ENCODE measurements at regions not wholly inside any gene's neighbourhood (a gene's known extent, or its start where the extent isn't known, plus 50 kb on each side); places are given as distances from the start of the nearest gene placed in this dataset.

GRCh38 chr2:224257156-224257555, 144.8 kb downstream of the FAM124B start:
- Histone ChIP-seq H2BK120ac (replicated peaks; ENCODE audit: low read depth, low read length) (no peak overlapping the region), H3K14ac (ENCODE audit: insufficient read length) (no peak overlapping the region), H3K36me3 (ENCODE audit: control insufficient read depth in 2 of 4, insufficient read depth in 4 of 4, low read length in 3 of 4) (no peaks in the 10 kb centered on the region), H3K4me3 (ENCODE audit: extremely low read depth in 1 of 4, insufficient read depth in 2 of 4, low read depth in 3 of 4, low read length in 4 of 4) (no peak overlapping the region), H2AFZ (ENCODE audit: low read length) (no peak overlapping the region), H2AK5ac (ENCODE audit: low read depth, low read length) (no peak overlapping the region), H2BK15ac (ENCODE audit: low read length) (no peak overlapping the region), H2BK5ac (ENCODE audit: low read depth, low read length) (no peak overlapping the region), H2BK20ac (ENCODE audit: low read length) (no peak overlapping the region), H4K91ac (replicated peaks; ENCODE audit: insufficient read length, low read length) (no peak overlapping the region), H3K4ac (replicated peaks; ENCODE audit: insufficient read length, low read depth, low read length) (no peak overlapping the region), H3K56ac (replicated peaks; ENCODE audit: insufficient read length, low read depth, low read length) (no peak overlapping the region), H3K9me3 (ENCODE audit: insufficient read depth in 2 of 2, low read depth in 1 of 2, low read length in 1 of 2) (no peaks in the 10 kb centered on the region), H3K79me1 (ENCODE audit: low read depth, low read length) (no peaks in the 10 kb centered on the region), H4K8ac (ENCODE audit: extremely low read depth, insufficient read depth, low read length) (no peak overlapping the region), H2BK12ac (ENCODE audit: low read depth, low read length) (no peak overlapping the region), H3K18ac (ENCODE audit: extremely low read depth, low read length) (no peak overlapping the region), H3K4me2 (ENCODE audit: insufficient read depth in 1 of 2, low read depth in 2 of 2, low read length in 2 of 2) (no peak overlapping the region), H3K9ac (replicated peaks in 1 of 4; ENCODE audit: extremely low read depth in 1 of 4, low read depth in 3 of 4, low read length in 3 of 4) (no peak overlapping the region), H3K23ac (ENCODE audit: insufficient read length) (no peak overlapping the region), H4K5ac (ENCODE audit: insufficient read length, low read depth, low read length) (no peak overlapping the region), H3K23me2 (ENCODE audit: low read depth, low read length) (no peaks in the 10 kb centered on the region), H3K27ac (ENCODE audit: low read depth, low read length) (no peak overlapping the region), H3K27me3 (replicated peaks in 1 of 4; ENCODE audit: control insufficient read depth in 3 of 4, extremely low read depth in 1 of 4, insufficient read depth in 3 of 4, low read length in 3 of 4) (no peaks in the 10 kb centered on the region), H3K79me2 (ENCODE audit: control insufficient read depth in 1 of 2, insufficient read depth in 2 of 2, low read length in 2 of 2) (no peaks in the 10 kb centered on the region), H3K4me1 (replicated peaks in 1 of 4; ENCODE audit: control insufficient read depth in 3 of 4, insufficient read depth in 4 of 4, low read length in 3 of 4) (no peaks in the 10 kb centered on the region), H4K20me1 (replicated peaks in 1 of 2; ENCODE audit: control insufficient read depth in 1 of 2, insufficient read depth in 2 of 2, low read length in 2 of 2) (no peaks in the 10 kb centered on the region)
- TF ChIP-seq SIX5 (IDR thresholded peaks at IDR 0.05; ENCODE audit: low read depth, low read length) (no peak), ATF3 (IDR thresholded peaks at IDR 0.05; ENCODE audit: insufficient read depth, low read depth, low read length) (no peak), SAP30 (IDR thresholded peaks at IDR 0.05; ENCODE audit: insufficient read depth, insufficient replicate concordance, low read length) (no peak), SP4 (IDR thresholded peaks at IDR 0.05; ENCODE audit: low read length) (no peak), KDM4A (IDR thresholded peaks at IDR 0.05; ENCODE audit: low read depth, low read length, severe bottlenecking) (no peak), JUND (IDR thresholded peaks at IDR 0.05; ENCODE audit: low read length) (no peak), RAD21 (IDR thresholded peaks at IDR 0.05 in 1 of 2, conservative IDR thresholded peaks at IDR 0.05 in 1 of 2; ENCODE audit: low read depth in 2 of 2, low read length in 2 of 2) (no peak), CHD2 (IDR thresholded peaks at IDR 0.05; ENCODE audit: low read length) (no peak)
- POLR2A ChIA-PET (ENCODE audit: partially characterized antibody) = no interaction called here
- WGBS, 2 experiments (ENCODE audit: extremely low coverage in 1 of 2, insufficient coverage in 1 of 2, insufficient read length in 1 of 2, insufficient replicate concordance in 2 of 2, low coverage in 1 of 2, low lambda C conversion rate in 2 of 2, missing lambda C conversion rate in 1 of 2) = 50% methylated on average over 2 of the region's 2 CpGs; no CpG with 5 or more reads in 1 of the 2 experiments
- FAIRE-seq (no peak), DNase-seq (ENCODE audit: low read depth in 1 of 2, low spot score in 2 of 2) (no peak)
- CTCF ChIA-PET (ENCODE audit: partially characterized antibody) = interaction anchor here (0.5 to 2.4 kb wide), 8 partner anchors 26 to 1366 kb away, joined by 3 to 10 read pairs (median 4); no protein-coding TSS in a partner anchor
